Astrocyte (in vitro differentiated cells and primary cell): ENCODE measurements at regions not wholly inside any gene's neighbourhood (a gene's known extent, or its start where the extent isn't known, plus 50 kb on each side); places are given as distances from the start of the nearest gene placed in this dataset.

Experiments used
- EZH2 ChIP-seq: IDR thresholded peaks from 2 replicates; pipeline ENCODE4 v1.6.1; 2012; ENCODE audit warnings: mild to moderate bottlenecking, low read length, inconsistent platforms; ENCODE audit not compliant: insufficient read depth
- TF ChIP-seq, protein P1 (sequence below): IDR thresholded peaks from 2 replicates; pipeline ENCODE4 v1.5.1; 2011; ENCODE audit warnings: low read depth, mild to moderate bottlenecking, inconsistent platforms, low read length, moderate library complexity; ENCODE audit not compliant: insufficient read depth

DNA sequence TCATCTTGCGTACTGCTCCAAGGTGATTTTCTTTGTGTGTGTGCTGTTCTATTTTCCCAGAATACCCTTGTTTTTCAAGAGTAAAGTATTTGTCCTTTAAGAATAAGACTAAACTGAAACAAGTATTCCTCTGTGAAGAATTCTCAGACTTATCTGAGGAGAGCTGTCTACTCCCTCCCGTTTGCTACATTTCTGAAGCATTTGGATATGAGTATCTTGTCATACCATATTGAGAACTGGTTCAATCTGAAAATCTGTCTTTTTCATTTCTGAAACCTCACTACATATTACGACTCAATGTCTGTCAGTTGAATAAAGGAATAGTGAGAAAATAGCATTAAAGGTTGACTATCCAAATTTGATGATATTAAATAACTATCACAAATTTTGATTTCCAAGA, 159.4 kb downstream of the PMAIP1 start:
- TF ChIP-seq, protein P1, sequence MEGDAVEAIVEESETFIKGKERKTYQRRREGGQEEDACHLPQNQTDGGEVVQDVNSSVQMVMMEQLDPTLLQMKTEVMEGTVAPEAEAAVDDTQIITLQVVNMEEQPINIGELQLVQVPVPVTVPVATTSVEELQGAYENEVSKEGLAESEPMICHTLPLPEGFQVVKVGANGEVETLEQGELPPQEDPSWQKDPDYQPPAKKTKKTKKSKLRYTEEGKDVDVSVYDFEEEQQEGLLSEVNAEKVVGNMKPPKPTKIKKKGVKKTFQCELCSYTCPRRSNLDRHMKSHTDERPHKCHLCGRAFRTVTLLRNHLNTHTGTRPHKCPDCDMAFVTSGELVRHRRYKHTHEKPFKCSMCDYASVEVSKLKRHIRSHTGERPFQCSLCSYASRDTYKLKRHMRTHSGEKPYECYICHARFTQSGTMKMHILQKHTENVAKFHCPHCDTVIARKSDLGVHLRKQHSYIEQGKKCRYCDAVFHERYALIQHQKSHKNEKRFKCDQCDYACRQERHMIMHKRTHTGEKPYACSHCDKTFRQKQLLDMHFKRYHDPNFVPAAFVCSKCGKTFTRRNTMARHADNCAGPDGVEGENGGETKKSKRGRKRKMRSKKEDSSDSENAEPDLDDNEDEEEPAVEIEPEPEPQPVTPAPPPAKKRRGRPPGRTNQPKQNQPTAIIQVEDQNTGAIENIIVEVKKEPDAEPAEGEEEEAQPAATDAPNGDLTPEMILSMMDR: no peak
- no peak for TF ChIP-seq EZH2
